D721Med (cell line): ENCODE measurements at regions not wholly inside any gene's neighbourhood (a gene's known extent, or its start where the extent isn't known, plus 50 kb on each side); places are given as distances from the start of the nearest gene placed in this dataset.

ENCODE experiments used
- DNase-seq: peaks from one replicate; pipeline ENCODE4 v3.0.0; 2011; ENCODE audit warnings: low spot score; ENCODE audit not compliant: insufficient read length
- FAIRE-seq: peaks from 2 replicates; lab custom pipeline; 2011; peaks lifted over from hg19 to GRCh38; lab: Jason Lieb, UNC
- TF ChIP-seq, protein P1 (sequence below): IDR thresholded peaks from 2 replicates; pipeline ENCODE4 v1.5.1; 2012; ENCODE audit warnings: mild to moderate bottlenecking, control low read depth; ENCODE audit not compliant: insufficient read depth; ENCODE audit errors: missing control alignments

DNA sequence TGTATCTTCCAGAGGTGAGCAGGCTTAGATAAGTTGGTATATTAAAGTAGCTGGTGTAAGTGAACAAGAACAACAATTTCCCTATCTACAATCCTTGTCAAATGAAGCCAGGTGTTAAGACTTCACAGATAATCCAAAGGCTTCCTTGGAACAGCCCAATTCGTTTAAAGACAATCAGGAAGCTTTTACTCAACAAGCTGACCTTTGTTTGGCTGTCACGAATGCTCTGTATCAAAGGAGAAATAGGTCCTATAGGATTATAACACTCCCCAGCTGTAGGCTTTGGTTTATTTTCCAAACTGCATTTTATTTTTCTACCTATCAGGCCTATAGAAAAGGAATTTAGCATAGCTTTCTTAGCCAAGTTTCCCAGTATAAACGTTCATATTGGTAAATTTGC lies 766.5 kb upstream of the GOT2 start:
- no peak for FAIRE-seq
- TF ChIP-seq, protein P1, sequence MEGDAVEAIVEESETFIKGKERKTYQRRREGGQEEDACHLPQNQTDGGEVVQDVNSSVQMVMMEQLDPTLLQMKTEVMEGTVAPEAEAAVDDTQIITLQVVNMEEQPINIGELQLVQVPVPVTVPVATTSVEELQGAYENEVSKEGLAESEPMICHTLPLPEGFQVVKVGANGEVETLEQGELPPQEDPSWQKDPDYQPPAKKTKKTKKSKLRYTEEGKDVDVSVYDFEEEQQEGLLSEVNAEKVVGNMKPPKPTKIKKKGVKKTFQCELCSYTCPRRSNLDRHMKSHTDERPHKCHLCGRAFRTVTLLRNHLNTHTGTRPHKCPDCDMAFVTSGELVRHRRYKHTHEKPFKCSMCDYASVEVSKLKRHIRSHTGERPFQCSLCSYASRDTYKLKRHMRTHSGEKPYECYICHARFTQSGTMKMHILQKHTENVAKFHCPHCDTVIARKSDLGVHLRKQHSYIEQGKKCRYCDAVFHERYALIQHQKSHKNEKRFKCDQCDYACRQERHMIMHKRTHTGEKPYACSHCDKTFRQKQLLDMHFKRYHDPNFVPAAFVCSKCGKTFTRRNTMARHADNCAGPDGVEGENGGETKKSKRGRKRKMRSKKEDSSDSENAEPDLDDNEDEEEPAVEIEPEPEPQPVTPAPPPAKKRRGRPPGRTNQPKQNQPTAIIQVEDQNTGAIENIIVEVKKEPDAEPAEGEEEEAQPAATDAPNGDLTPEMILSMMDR, result no peak
- no peak for DNase-seq

- TF ChIP-seq, protein P1, result no peak
- FAIRE-seq (no peak), DNase-seq (no peak)
Observed at GRCh38 chr16:59487067-59487466, 753.0 kb upstream of the GOT2 start.

DNA sequence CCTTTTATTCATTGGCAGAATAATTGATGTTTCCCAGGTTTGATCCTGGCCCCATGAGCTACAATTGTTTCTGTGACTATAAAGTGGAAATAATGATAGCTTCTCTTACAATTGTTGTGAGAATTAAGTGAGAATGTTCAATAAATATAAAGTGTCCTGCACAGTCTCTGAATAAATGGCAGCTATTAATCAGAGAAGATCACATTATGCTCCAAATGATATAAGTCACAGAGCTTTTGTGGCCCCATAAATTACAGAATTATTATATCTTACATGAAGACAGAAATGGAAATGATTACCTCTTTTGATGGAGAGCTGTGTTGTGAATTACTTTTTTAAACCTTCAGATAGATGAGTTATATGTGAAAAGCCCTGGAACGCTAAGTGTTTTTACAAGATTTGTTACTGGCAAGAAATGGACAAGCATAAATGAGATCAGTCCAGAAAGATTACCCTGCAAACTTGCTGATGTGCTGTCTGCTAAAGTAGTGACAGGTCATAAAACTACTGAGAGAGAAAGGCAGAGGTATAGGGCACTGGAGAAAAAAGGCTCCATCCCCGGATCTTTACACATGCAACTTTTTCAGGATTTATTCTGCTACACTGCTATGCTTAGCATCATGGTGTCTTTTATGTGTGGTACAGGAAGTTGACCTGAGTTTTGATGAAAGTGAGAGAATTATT lies 750.9 kb upstream of the GOT2 start:
- no peak for FAIRE-seq
- no peak for DNase-seq

DNA sequence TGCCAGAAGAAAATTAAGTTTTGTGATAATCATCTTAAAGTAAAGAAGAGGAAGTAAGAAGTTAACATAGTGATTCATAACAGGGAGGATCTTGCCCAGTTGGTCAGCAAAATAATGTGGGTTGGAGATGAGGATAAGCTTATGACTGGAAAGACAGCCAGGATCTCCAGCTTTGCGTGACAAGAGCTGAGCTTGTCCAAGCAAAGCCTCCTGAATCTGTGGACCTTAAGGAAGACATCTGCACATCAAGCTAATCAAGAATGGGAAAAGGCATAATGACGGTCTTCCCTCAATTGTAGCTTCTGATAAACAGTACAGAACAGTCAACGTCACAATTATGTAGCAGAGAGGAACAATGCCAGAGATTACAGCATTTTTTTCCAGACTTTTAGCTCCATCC lies 744.7 kb upstream of the GOT2 start:
- TF ChIP-seq, protein P1, result no peak
- DNase-seq, result no peak
- no peak for FAIRE-seq

More for the DNA sequence above, 750.9 kb upstream of the GOT2 start:
- TF ChIP-seq, protein P1, result no peak

DNA sequence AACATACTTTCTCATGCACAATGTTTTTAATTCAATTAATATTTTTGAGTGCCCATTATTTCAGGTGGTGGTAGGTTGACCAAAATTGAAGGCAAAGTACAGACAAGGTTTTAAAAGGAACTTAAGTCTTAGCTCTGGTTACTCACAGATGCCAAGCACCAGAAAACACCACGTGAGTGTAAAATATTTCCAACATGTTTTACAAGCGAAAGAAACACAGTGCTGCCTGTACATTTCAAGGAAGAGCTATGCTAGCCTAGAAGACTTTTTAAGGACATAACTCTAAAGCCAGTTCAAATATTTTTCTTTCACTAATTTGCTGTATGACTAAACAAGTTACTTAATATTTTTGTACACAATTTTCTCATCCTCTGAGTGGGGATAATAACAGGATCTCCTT lies 736.4 kb upstream of the GOT2 start:
- no peak for DNase-seq
- TF ChIP-seq, protein P1, result no peak
- no peak for FAIRE-seq

DNA sequence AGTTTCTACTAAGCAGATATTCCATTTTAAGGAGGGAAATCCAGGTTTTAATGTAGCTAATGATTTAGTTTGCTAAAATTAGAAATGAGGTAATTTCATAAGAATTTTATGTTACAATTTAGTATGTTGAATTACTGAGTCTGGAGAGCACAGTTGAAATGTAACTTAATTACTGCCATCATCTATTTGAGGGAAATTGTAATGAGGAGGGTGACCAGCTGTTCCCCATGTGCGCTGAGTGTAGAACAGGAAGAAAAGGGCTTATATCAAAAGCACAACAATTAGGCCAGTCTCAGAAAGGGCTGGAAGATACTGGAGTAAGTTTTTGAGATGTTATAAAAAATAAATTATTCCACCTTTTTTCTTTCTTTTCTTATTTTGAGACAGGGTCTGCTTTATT lies 735.1 kb upstream of the GOT2 start:
- DNase-seq (no peak), FAIRE-seq (no peak)
- TF ChIP-seq, protein P1, result no peak

- FAIRE-seq (no peak), DNase-seq (no peak)
- TF ChIP-seq, protein P1, result no peak
Observed at GRCh38 chr16:59463776-59464175, 729.7 kb upstream of the GOT2 start.
